Fibroblast of pulmonary artery (primary cell): ENCODE measurements at regions not wholly inside any gene's neighbourhood (a gene's known extent, or its start where the extent isn't known, plus 50 kb on each side); places are given as distances from the start of the nearest gene placed in this dataset.

Experiments used
- DNase-seq: peaks from one replicate; pipeline ENCODE4 v3.0.0-alpha.2; 2010; ENCODE audit warnings: low read depth
- H3K4me3 ChIP-seq: replicated peaks from 2 replicates; pipeline ENCODE4 v1.5.1; 2011; ENCODE audit warnings: low read depth, mild to moderate bottlenecking, control low read depth, low read length, moderate library complexity
- TF ChIP-seq, protein P1 (sequence below): IDR thresholded peaks from 2 replicates; pipeline ENCODE4 v1.5.1; 2011; ENCODE audit warnings: mild to moderate bottlenecking, control low read depth, low read length, inconsistent platforms; ENCODE audit errors: missing control alignments

DNA sequence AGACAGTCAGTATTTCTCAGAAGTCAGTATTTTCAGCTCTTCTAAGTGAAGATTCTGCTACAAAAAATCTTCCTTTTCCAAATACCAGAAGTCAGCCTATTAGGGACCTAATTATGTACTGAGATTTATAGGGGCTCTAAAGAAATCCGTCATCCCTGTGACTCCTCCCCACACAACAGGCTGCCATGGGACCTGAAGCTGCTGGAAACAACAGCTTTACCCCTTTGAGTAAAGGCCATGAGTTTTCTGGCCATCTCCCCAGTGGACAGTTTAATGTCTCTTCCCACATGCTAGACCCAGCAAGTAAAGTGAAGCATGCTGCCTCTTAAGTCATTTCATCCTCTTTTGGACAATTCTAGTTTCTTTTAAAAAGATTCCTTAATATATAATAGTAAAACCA lies 255.7 kb upstream of the ACVR2A start:
- no peak overlapping the region for H3K4me3 ChIP-seq
- TF ChIP-seq, protein P1, sequence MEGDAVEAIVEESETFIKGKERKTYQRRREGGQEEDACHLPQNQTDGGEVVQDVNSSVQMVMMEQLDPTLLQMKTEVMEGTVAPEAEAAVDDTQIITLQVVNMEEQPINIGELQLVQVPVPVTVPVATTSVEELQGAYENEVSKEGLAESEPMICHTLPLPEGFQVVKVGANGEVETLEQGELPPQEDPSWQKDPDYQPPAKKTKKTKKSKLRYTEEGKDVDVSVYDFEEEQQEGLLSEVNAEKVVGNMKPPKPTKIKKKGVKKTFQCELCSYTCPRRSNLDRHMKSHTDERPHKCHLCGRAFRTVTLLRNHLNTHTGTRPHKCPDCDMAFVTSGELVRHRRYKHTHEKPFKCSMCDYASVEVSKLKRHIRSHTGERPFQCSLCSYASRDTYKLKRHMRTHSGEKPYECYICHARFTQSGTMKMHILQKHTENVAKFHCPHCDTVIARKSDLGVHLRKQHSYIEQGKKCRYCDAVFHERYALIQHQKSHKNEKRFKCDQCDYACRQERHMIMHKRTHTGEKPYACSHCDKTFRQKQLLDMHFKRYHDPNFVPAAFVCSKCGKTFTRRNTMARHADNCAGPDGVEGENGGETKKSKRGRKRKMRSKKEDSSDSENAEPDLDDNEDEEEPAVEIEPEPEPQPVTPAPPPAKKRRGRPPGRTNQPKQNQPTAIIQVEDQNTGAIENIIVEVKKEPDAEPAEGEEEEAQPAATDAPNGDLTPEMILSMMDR = no peak
- DNase-seq = no peak

DNA sequence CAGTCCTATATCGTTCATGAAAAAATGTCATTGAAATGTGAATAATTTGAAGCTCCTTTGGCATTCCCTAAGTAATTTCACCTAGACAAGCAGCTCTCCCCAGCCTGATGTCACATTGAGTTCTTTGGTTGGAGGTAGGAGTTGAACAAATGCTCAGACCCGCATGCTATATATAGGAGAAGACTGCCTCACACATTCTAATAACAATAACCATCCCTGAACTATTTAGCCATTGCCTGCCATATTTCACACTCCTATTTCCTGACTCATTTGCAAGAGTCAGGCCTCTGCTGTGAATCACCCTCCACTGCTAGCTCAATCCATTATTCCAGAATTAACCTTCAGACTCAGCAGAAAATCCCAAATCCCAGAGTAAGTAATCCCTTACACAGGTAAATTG lies 256.6 kb upstream of the ACVR2A start:
- H3K4me3 ChIP-seq = no peak overlapping the region
- TF ChIP-seq, protein P1 = no peak
- DNase-seq = no peak

DNA sequence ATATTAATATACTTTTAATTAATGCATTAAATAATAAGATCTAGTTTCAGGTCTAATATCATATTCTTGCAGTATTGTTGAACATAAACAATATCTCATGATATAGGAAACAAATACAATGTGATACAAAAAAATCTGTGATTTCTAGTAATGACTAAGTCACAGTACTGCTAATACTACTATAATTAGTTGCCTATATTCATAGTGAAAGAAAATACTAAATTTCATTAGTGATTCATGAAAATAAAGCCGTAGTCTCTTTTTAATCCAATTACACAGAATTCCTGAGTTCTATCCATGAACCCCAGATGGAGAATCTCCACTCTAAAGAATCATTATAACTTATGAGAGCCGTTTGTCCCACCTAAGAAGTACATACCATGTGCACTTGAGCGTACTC lies 266.3 kb upstream of the ACVR2A start:
- no peak for DNase-seq
- TF ChIP-seq, protein P1 = no peak
- no peak overlapping the region for H3K4me3 ChIP-seq

DNA sequence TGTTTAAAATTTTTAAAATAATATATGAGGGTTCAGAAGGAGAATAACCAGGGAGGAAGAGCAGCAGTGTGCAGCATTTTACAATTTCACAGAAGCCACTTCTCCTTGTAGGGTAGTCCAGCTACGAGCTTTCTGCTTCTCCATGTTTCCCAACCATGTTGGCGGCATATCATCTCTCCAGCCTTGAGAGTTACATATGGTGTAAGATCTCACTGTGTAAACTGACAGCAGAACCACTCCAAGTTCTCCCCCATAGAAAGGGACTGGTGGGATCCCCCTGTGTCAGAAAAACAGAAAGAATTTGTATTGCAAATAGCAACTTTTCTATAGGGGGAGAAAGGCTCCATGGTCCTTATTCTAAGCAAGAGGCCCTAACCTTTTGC lies 266.8 kb upstream of the ACVR2A start:
- no peak overlapping the region for H3K4me3 ChIP-seq
- no peak for DNase-seq
- TF ChIP-seq, protein P1 = no peak

DNA sequence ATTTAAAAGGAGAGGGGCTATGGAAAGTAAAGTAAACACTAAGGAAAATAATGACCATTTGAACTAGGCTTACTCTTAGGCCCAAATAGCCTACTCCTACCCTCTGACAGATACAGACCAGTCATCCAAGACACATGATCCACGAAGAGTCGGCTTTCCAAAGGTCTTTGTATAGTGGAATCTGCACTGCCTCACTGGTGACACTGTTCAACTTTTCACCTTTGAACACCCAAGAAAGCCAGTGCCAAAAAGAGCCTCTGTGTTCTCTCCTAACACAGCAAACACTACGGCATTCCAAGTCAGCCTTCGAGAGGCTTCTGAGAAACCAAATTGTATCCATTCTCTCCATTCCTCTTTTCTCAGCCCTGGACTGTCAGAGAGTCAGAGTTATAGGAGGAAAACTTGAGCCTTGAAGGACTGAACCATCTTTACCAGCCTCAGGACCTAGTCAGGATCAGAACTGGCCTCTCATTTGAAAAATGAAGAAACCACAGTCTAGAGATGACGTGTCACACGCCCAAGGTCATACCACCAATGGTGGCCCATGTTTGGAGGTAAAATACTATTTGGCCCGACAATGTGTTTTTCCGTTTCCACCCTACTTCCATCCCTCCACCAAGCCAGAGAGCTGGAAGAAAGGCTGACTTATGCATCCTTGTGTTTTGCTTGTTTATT lies 267.4 kb upstream of the ACVR2A start:
- DNase-seq = no peak
- TF ChIP-seq, protein P1 = no peak
- H3K4me3 ChIP-seq = no peak overlapping the region

DNA sequence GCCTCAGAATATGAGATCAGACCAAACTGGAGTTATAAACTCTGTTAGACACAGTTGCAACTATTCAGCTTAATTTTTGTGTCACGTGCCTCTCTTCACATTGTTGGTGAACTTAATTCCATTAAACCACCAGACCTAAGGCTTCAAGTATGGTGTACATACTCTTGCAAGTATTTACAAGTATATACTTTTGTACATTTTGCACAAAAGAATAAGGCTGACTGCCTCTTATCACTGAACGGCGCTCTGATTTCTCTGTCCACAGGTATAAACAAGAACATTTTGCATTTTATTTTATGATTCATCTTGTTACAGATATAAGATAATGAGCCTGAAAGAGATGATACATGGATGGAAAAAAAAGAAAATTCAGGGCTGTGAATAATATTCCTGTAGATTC lies 269.7 kb upstream of the ACVR2A start:
- H3K4me3 ChIP-seq = no peak overlapping the region
- DNase-seq = no peak
- TF ChIP-seq, protein P1 = no peak

DNA sequence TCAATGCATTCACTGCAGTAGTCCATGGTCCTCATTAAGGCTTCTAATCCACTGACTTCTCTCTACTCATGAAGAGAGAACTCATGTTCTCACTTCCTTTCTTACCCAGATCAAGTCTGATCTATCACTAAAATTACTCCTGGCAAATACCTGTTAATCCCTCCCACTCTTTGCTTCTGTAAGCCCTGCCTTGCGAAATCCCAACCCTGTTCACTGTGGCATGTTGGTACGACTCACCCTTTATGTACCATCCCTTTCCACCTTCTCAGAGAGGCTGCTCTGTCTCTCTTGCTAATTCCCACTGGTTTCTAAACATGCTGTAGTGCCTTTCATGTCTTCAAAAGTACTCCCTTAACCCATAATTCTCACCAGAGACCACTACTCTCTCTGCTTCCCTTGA lies 272.2 kb upstream of the ACVR2A start:
- TF ChIP-seq, protein P1 = no peak
- H3K4me3 ChIP-seq = no peak overlapping the region
- no peak for DNase-seq
